ENCODE measurements at regions not wholly inside any gene's neighbourhood (a gene's known extent, or its start where the extent isn't known, plus 50 kb on each side); places are given as distances from the start of the nearest gene placed in this dataset.

DNA sequence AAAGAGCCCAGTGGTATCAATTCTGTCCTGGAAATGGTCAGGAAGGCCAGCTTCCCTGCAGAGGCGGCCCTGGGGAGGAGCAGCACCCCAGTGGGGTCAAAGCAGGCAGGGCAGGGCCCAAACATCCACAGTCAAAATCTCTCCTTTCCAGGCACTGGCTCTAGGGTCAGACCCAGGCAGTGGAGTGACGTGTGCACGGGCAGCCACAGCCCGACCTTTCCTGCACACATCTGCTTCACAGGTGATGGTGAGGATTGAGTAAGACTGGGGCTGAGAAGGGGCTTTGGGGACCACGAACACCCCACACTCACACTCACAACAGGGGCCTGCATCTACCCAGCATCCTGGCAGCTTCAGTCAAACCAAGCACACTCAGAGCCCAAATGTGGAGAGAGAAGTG is 97.8 kb upstream of the GLI2 start:
- no peak overlapping the region for H3K27ac ChIP-seq (ENCODE audit: low read depth, low read length)
- H3K27me3 ChIP-seq (ENCODE audit: control insufficient read depth, insufficient read depth, low read length): peaks cover 20% of the 10 kb centered on the region
- ChIA-PET CTCF (no interaction called here), POLR2A (no interaction called here)
- H3K4me3 ChIP-seq (ENCODE audit: low read depth, low read length): no peak overlapping the region
- DNase-seq (ENCODE audit: low read depth, low spot score): no peak
- TF ChIP-seq, protein P1, sequence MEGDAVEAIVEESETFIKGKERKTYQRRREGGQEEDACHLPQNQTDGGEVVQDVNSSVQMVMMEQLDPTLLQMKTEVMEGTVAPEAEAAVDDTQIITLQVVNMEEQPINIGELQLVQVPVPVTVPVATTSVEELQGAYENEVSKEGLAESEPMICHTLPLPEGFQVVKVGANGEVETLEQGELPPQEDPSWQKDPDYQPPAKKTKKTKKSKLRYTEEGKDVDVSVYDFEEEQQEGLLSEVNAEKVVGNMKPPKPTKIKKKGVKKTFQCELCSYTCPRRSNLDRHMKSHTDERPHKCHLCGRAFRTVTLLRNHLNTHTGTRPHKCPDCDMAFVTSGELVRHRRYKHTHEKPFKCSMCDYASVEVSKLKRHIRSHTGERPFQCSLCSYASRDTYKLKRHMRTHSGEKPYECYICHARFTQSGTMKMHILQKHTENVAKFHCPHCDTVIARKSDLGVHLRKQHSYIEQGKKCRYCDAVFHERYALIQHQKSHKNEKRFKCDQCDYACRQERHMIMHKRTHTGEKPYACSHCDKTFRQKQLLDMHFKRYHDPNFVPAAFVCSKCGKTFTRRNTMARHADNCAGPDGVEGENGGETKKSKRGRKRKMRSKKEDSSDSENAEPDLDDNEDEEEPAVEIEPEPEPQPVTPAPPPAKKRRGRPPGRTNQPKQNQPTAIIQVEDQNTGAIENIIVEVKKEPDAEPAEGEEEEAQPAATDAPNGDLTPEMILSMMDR (IDR thresholded peaks at IDR 0.05; ENCODE audit: low read depth, low read length): no peak
- H3K9me3 ChIP-seq (ENCODE audit: control insufficient read depth, insufficient read depth, low read length): no peaks in the 10 kb centered on the region

DNA sequence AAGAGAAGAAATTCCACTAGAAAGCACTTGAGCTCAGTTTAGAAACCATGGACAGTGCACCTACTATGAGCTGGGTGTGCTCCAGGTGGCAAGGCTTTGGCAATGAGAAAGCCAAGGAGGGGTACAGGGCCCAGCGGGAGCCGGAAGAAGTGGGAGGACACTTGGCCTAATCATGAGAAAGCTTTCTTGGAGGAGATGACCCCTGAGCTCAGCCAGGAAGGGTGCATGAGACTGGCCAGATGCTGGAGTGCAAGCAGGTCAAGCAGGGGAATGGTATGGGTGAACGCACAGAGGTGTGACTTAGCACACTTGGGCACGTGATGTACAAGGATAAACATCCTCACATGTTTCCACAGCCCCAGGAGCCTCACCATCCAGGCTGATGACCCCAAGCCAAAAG is 97.2 kb upstream of the GLI2 start:
- H3K27me3 ChIP-seq (ENCODE audit: control insufficient read depth, insufficient read depth, low read length): peaks cover 21% of the 10 kb centered on the region
- H3K27ac ChIP-seq (ENCODE audit: low read depth, low read length): no peak overlapping the region
- ChIA-PET CTCF (no interaction called here), POLR2A (no interaction called here)
- H3K4me3 ChIP-seq (ENCODE audit: low read depth, low read length): no peak overlapping the region
- TF ChIP-seq, protein P1 (IDR thresholded peaks at IDR 0.05; ENCODE audit: low read depth, low read length): no peak
- H3K9me3 ChIP-seq (ENCODE audit: control insufficient read depth, insufficient read depth, low read length): no peaks in the 10 kb centered on the region
- DNase-seq (ENCODE audit: low read depth, low spot score): no peak

DNA sequence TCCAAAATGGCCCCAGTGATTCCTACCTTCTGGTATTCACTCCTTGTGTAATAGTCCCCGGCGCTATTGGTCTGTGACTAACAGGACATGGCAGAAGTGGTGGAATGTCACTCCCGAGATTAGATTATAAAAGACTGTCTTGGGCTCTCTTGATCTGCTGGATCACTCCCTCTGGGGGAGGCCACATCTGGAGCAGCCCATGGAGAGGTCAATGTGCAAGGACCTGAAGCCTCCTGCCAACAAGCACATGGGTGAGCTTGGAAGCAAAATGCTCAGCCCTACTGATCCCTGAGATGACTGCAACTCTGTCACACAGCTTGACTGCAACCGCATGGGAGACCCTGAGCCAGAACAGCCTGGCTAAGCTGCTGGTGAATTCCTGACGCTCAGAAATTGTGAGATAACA is 94.3 kb upstream of the GLI2 start:
- ChIA-PET CTCF (no interaction called here), POLR2A (no interaction called here)
- no peak overlapping the region for H3K27ac ChIP-seq (ENCODE audit: low read depth, low read length)
- peaks cover 16% of the 10 kb centered on the region for H3K27me3 ChIP-seq (ENCODE audit: control insufficient read depth, insufficient read depth, low read length)
- H3K4me3 ChIP-seq (ENCODE audit: low read depth, low read length): no peak overlapping the region
- H3K9me3 ChIP-seq (ENCODE audit: control insufficient read depth, insufficient read depth, low read length): no peaks in the 10 kb centered on the region
- TF ChIP-seq, protein P1 (IDR thresholded peaks at IDR 0.05; ENCODE audit: low read depth, low read length): no peak
- no peak for DNase-seq (ENCODE audit: low read depth, low spot score)

DNA sequence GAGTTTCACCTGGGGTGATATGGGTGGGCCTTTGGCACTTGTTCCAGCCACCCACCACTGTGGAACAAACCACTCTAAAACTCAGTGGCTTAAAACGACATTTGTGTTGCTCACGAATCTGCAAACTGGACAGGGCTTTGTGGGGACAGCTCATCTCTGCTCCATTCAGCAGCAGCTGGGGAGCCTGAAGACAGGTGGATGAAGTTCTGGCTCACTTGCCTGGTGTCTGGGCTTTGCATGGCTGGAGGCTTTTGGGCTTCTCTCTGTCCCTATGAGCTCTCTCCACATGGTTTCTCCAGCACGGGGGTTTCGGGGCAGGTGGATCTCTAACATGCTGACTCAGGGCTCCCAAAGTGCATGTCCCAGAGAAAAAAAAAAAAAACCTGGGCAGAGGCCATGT is 93.0 kb upstream of the GLI2 start:
- Histone ChIP-seq H3K27me3 (ENCODE audit: control insufficient read depth, insufficient read depth, low read length) (peaks cover 7% of the 10 kb centered on the region), H3K27ac (ENCODE audit: low read depth, low read length) (no peak overlapping the region), H3K4me3 (ENCODE audit: low read depth, low read length) (no peak overlapping the region), H3K9me3 (ENCODE audit: control insufficient read depth, insufficient read depth, low read length) (no peaks in the 10 kb centered on the region)
- no peak for DNase-seq (ENCODE audit: low read depth, low spot score)
- POLR2A ChIA-PET: no interaction called here
- TF ChIP-seq, protein P1 (IDR thresholded peaks at IDR 0.05; ENCODE audit: low read depth, low read length): no peak
- CTCF ChIA-PET: interaction anchor here (1.0 kb wide), 1 partner anchor 42 kb away, joined by 8 read pairs; no protein-coding TSS in a partner anchor

DNA sequence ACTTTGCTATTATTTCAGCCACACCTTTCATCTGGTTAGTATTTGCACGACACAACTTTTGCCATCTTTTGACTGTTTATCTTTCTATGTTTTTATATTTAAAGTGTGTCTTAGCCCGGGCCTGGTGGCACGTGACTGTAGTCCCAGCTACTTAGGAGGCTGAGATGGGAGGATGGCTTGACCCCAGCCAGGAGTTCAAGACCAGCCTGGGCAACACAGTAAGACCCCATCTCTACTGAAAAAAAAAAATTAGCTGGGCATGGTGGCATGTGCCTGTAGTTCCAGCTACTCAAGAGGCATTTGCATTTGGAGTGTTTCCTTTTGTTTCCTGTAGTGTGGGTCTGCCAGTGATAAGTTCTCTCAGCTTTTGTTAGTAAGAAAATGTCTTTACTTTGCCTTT is 88.7 kb upstream of the GLI2 start:
- CTCF ChIA-PET: interaction anchor here (0.6 kb wide), 1 partner anchor 72 kb away, joined by 3 read pairs; no protein-coding TSS in a partner anchor
- Histone ChIP-seq H3K27me3 (ENCODE audit: control insufficient read depth, insufficient read depth, low read length) (peaks cover 2% of the 10 kb centered on the region), H3K4me3 (ENCODE audit: low read depth, low read length) (no peak overlapping the region), H3K27ac (ENCODE audit: low read depth, low read length) (no peak overlapping the region), H3K9me3 (ENCODE audit: control insufficient read depth, insufficient read depth, low read length) (peaks cover 23% of the 10 kb centered on the region)
- POLR2A ChIA-PET: interaction anchor here (0.6 kb wide), 1 partner anchor 34 kb away, joined by 4 read pairs; no protein-coding TSS in a partner anchor
- TF ChIP-seq, protein P1 (IDR thresholded peaks at IDR 0.05; ENCODE audit: low read depth, low read length): no peak
- no peak for DNase-seq (ENCODE audit: low read depth, low spot score)

Data from AG04450 (cell line).